ENCODE measurements at regions not wholly inside any gene's neighbourhood (a gene's known extent, or its start where the extent isn't known, plus 50 kb on each side); places are given as distances from the start of the nearest gene placed in this dataset.

GRCh38 chr14:38502239-38502638 lies 246.3 kb upstream of the CLEC14A start:
- TF ChIP-seq POLR2A (IDR thresholded peaks at IDR 0.05; ENCODE audit: low read depth, low read length) (no peak), POLR2AphosphoS5 (IDR thresholded peaks at IDR 0.05; ENCODE audit: low read depth, low read length) (no peak), TAF1 (IDR thresholded peaks at IDR 0.05; ENCODE audit: low read depth, low read length) (no peak), SPI1 (IDR thresholded peaks at IDR 0.05; ENCODE audit: low read depth, low read length) (no peak)

All from GM12891 (cell line).